Subcutaneous abdominal adipose tissue (tissue), 5 donors: ENCODE measurements at regions not wholly inside any gene's neighbourhood (a gene's known extent, or its start where the extent isn't known, plus 50 kb on each side); places are given as distances from the start of the nearest gene placed in this dataset.
A peak's percentile ranks its signal among the peaks of the same experiment; 100 is the strongest.

Experiments used
- H3K27ac ChIP-seq: one replicate; pipeline ENCODE4 v1.7.0; 2013; ENCODE audit warnings: low read depth, mild to moderate bottlenecking, inconsistent platforms, low read length, moderate library complexity
- H3K27me3 ChIP-seq, 5 donors: one replicate each; pipeline ENCODE4 v1.7.0; 2013; ENCODE audit warnings: low read length in 5 of 5, inconsistent platforms in 1 of 5; ENCODE audit not compliant: control insufficient read depth in 5 of 5, insufficient read depth in 4 of 5
- H3K36me3 ChIP-seq, 5 donors: one replicate each; pipeline ENCODE4 v1.7.0; 2013; ENCODE audit warnings: low read length in 5 of 5; ENCODE audit not compliant: control insufficient read depth in 5 of 5, insufficient read depth in 5 of 5
- H3K4me1 ChIP-seq, 5 donors: one replicate each; pipeline ENCODE4 v1.7.0; 2013; ENCODE audit warnings: low read length in 5 of 5, mild to moderate bottlenecking in 3 of 5, moderate library complexity in 1 of 5; ENCODE audit not compliant: control insufficient read depth in 5 of 5, insufficient read depth in 5 of 5
- H3K4me3 ChIP-seq, 5 donors: one replicate each; pipeline ENCODE4 v1.7.0; 2013; ENCODE audit warnings: low read length in 5 of 5, low read depth in 1 of 5
- H3K9ac ChIP-seq, 5 donors: one replicate each; pipeline ENCODE4 v1.7.0; 2013; ENCODE audit warnings: low read length in 5 of 5, mild to moderate bottlenecking in 4 of 5, moderate library complexity in 3 of 5
- H3K9me3 ChIP-seq, 5 donors: one replicate each; pipeline ENCODE4 v1.7.0; 2013; ENCODE audit warnings: low read length in 5 of 5; ENCODE audit not compliant: control insufficient read depth in 5 of 5
- donor health status: healthy.
- donor health status: healthy.
- donor health status: healthy.
- donor health status: healthy.
- donor health status: healthy.

GRCh38 chr3:111282024-111282423 lies 210.4 kb downstream of the NECTIN3 start:
- H3K9ac ChIP-seq: no peak overlapping the region
- H3K9me3 ChIP-seq: no peaks in the 10 kb centered on the region
- H3K36me3 ChIP-seq: no peaks in the 10 kb centered on the region
- H3K27me3 ChIP-seq: no peaks in the 10 kb centered on the region
- no peaks in the 10 kb centered on the region for H3K4me1 ChIP-seq
- H3K4me3 ChIP-seq: no peak overlapping the region
- no peak overlapping the region for H3K27ac ChIP-seq

GRCh38 chr3:111283165-111283564 lies 211.5 kb downstream of the NECTIN3 start:
- H3K9me3 ChIP-seq: no peaks in the 10 kb centered on the region
- H3K4me1 ChIP-seq: no peaks in the 10 kb centered on the region
- no peak overlapping the region for H3K9ac ChIP-seq
- no peaks in the 10 kb centered on the region for H3K27me3 ChIP-seq
- H3K36me3 ChIP-seq: no peaks in the 10 kb centered on the region
- H3K27ac ChIP-seq: no peak overlapping the region
- no peak overlapping the region for H3K4me3 ChIP-seq

DNA sequence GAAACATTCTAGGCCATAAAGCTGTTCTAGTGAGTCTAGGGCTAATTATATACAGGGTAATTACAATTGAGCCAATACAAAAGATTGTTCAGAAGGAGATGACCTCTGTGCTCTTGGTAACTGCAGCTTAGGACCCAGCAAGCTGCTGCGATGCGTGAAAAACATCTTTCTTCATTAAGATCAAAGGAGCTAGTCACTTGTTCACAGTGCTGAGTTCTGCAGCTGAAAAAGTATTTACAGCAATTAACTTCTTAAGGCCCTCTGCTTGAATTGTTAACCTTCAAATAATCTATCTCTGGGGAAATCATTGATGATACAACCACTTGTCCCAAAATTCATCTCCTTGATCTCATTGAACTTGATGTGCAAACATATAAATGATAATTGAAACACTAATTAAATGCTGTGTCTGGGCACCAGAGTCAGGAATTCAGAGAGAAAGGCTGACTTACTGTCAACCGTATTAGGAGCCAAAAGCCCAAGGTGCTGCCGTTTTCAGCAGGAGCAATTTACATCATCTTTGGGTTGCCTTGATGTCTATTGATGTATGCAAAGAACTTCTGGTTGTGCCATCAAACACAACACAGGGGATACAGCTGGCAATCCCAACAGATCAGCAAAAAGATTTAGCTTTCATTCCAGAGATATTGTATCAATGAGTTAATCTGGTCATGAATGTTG lies 213.0 kb downstream of the NECTIN3 start:
- no peak overlapping the region for H3K4me3 ChIP-seq
- no peaks in the 10 kb centered on the region for H3K9me3 ChIP-seq
- no peaks in the 10 kb centered on the region for H3K36me3 ChIP-seq
- no peak overlapping the region for H3K9ac ChIP-seq
- H3K4me1 ChIP-seq: no peaks in the 10 kb centered on the region
- no peaks in the 10 kb centered on the region for H3K27me3 ChIP-seq
- no peak overlapping the region for H3K27ac ChIP-seq

- Histone ChIP-seq H3K4me1 (no peaks in the 10 kb centered on the region), H3K9ac (no peak overlapping the region), H3K9me3 (no peaks in the 10 kb centered on the region), H3K27ac (no peak overlapping the region), H3K36me3 (no peaks in the 10 kb centered on the region), H3K27me3 (no peaks in the 10 kb centered on the region), H3K4me3 (no peak overlapping the region)
These were observed 213.5 kb downstream of the NECTIN3 start for GRCh38 chr3:111285184-111285538.

GRCh38 chr3:111285694-111286093 lies 214.1 kb downstream of the NECTIN3 start:
- H3K4me1 ChIP-seq: no peaks in the 10 kb centered on the region
- no peak overlapping the region for H3K27ac ChIP-seq
- no peaks in the 10 kb centered on the region for H3K36me3 ChIP-seq
- H3K27me3 ChIP-seq: no peaks in the 10 kb centered on the region
- no peaks in the 10 kb centered on the region for H3K9me3 ChIP-seq
- H3K4me3 ChIP-seq: no peak overlapping the region
- no peak overlapping the region for H3K9ac ChIP-seq

GRCh38 chr3:111286746-111287145 lies 215.1 kb downstream of the NECTIN3 start:
- Histone ChIP-seq H3K4me1 (peaks cover 0 to 2% (median 0%) of the 10 kb centered on the region in 5 donors), H3K27ac (no peak overlapping the region), H3K36me3 (no peaks in the 10 kb centered on the region), H3K27me3 (no peaks in the 10 kb centered on the region), H3K9ac (no peak overlapping the region), H3K4me3 (no peak overlapping the region), H3K9me3 (no peaks in the 10 kb centered on the region)

DNA sequence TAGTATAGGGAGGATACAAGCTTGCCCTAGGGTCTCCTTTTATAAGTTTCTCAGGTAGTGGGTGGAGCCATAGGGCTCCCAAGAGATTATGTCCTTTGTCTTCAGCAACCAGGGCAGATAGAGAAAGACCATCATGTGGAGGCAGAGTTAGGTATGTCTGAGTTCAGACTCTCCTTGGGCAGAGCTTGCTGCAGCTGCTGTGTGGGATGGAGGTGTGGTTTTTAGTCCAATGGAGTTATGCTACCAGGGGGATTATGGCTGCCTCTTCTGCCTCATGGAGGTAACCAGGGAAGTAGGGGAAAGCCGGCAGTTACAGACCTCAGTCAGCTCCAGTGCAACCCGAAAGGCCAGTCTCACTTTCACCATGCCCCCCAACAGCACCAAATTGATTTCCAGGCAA lies 220.5 kb downstream of the NECTIN3 start:
- no peaks in the 10 kb centered on the region for H3K36me3 ChIP-seq
- H3K4me3 ChIP-seq: peak overlapping the region; percentile 21 to 74 (median 51)
- H3K4me1 ChIP-seq: peaks cover 0 to 15% (median 8%) of the 10 kb centered on the region in 5 donors
- no peak overlapping the region for H3K9ac ChIP-seq
- no peaks in the 10 kb centered on the region for H3K27me3 ChIP-seq
- no peak overlapping the region for H3K27ac ChIP-seq
- no peaks in the 10 kb centered on the region for H3K9me3 ChIP-seq

- H3K9me3 ChIP-seq: no peaks in the 10 kb centered on the region
- H3K9ac ChIP-seq: no peak overlapping the region
- H3K27me3 ChIP-seq: no peaks in the 10 kb centered on the region
- H3K27ac ChIP-seq: no peak overlapping the region
- H3K4me3 ChIP-seq: no peak overlapping the region
- no peaks in the 10 kb centered on the region for H3K4me1 ChIP-seq
- H3K36me3 ChIP-seq: no peaks in the 10 kb centered on the region
These were observed 227.6 kb downstream of the NECTIN3 start for GRCh38 chr3:111299192-111299615.

DNA sequence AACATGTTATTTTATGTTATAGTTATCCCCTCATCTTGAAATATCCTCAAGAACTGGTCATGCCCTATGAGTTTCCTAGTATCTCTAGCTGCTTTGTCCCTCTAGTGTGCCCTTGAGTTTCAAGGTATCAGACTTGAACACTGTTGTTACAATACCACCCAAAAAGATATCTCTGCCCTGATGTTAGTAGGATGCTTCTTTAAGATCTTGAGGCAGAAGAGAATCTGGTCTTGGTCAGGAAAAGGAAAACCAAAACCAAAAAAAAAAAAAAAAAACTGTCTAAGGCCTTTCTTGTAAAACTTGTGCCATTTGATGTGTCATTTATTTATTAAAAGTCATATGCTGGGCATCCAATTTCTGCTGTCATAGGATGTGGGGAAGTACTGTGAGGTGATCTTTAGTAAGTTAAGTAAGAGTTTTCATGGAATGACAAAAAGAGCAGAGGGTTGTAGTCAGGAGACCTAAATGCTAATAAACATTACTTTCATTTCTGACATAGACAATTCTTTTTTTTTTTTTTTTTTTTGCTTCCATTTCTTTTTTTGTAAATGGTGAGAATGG lies 229.7 kb downstream of the NECTIN3 start:
- Histone ChIP-seq H3K4me3 (no peak overlapping the region), H3K9ac (no peak overlapping the region), H3K4me1 (no peaks in the 10 kb centered on the region), H3K36me3 (no peaks in the 10 kb centered on the region), H3K27ac (no peak overlapping the region), H3K27me3 (no peaks in the 10 kb centered on the region), H3K9me3 (no peaks in the 10 kb centered on the region)

GRCh38 chr3:111302063-111302462 lies 230.4 kb downstream of the NECTIN3 start:
- Histone ChIP-seq H3K4me1 (no peaks in the 10 kb centered on the region), H3K9ac (no peak overlapping the region), H3K36me3 (no peaks in the 10 kb centered on the region), H3K27me3 (no peaks in the 10 kb centered on the region), H3K4me3 (no peak overlapping the region), H3K27ac (no peak overlapping the region), H3K9me3 (no peaks in the 10 kb centered on the region)
